Activated B cell treated with CpG ODN at 0.5 μM for 24 hours (primary cell): ENCODE measurements at regions not wholly inside any gene's neighbourhood (a gene's known extent, or its start where the extent isn't known, plus 50 kb on each side); places are given as distances from the start of the nearest gene placed in this dataset.

Source experiments
- ATAC-seq: fragments of 200-7000 bp; cut with Tn5 transposase; one replicate; pipeline ENCODE4 v1.10.0; 2021; ENCODE audit warnings: low read depth, mild to moderate bottlenecking, moderate library complexity
- CTCF ChIA-PET: fragments of 350-600 bp; sonication (Branson Sonifier 250); formaldehyde crosslinking; loops from one replicate; lab custom pipeline; 2021; ENCODE audit warnings: antibody characterized with exemption; lab: Charles Lee
- POLR2A ChIA-PET: fragments of 350-600 bp; sonication (Branson Sonifier 250); formaldehyde crosslinking; loops from one replicate; lab custom pipeline; 2021; ENCODE audit warnings: antibody characterized with exemption; lab: Charles Lee
- DNase-seq: peaks from one replicate; pipeline ENCODE4 v3.0.0; 2022
- H3K27ac Mint-ChIP-seq: one replicate; pipeline ENCODE4 v1.8.0; 2020; ENCODE audit warnings: mixed read lengths
- H3K27me3 Mint-ChIP-seq: one replicate; pipeline ENCODE4 v1.8.0; 2021; ENCODE audit warnings: mixed read lengths
- H3K36me3 Mint-ChIP-seq: one replicate; pipeline ENCODE4 v1.8.0; 2021; ENCODE audit warnings: low read depth, mixed read lengths
- H3K4me1 Mint-ChIP-seq: one replicate; pipeline ENCODE4 v1.8.0; 2021; ENCODE audit warnings: mixed read lengths
- H3K4me3 Mint-ChIP-seq: one replicate; pipeline ENCODE4 v1.8.0; 2020; ENCODE audit warnings: mild to moderate bottlenecking, mixed read lengths
- H3K9me3 Mint-ChIP-seq: one replicate; pipeline ENCODE4 v1.8.0; 2020; ENCODE audit warnings: mixed read lengths
- intact Hi-C: fragments of 100-400 bp; cut with micrococcal nuclease; formaldehyde crosslinking; loops from one replicate; pipeline ENCODE4 v1.15.1; 2024
- TF ChIP-seq, protein P1 (sequence below): fragments of 200-600 bp; IDR thresholded peaks from one replicate; pipeline ENCODE4 v1.8.0; 2022; ENCODE audit warnings: antibody characterized with exemption, mild to moderate bottlenecking

- H3K9me3 Mint-ChIP-seq: peaks cover under 1% of the 10 kb centered on the region
- ATAC-seq: no peak
- TF ChIP-seq, protein P1, sequence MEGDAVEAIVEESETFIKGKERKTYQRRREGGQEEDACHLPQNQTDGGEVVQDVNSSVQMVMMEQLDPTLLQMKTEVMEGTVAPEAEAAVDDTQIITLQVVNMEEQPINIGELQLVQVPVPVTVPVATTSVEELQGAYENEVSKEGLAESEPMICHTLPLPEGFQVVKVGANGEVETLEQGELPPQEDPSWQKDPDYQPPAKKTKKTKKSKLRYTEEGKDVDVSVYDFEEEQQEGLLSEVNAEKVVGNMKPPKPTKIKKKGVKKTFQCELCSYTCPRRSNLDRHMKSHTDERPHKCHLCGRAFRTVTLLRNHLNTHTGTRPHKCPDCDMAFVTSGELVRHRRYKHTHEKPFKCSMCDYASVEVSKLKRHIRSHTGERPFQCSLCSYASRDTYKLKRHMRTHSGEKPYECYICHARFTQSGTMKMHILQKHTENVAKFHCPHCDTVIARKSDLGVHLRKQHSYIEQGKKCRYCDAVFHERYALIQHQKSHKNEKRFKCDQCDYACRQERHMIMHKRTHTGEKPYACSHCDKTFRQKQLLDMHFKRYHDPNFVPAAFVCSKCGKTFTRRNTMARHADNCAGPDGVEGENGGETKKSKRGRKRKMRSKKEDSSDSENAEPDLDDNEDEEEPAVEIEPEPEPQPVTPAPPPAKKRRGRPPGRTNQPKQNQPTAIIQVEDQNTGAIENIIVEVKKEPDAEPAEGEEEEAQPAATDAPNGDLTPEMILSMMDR: no peak
- no peaks in the 10 kb centered on the region for H3K36me3 Mint-ChIP-seq
- DNase-seq: no peak
- no peak overlapping the region for H3K27ac Mint-ChIP-seq
- POLR2A ChIA-PET: no interaction called here
- no peaks in the 10 kb centered on the region for H3K4me1 Mint-ChIP-seq
- H3K27me3 Mint-ChIP-seq: no peaks in the 10 kb centered on the region
- intact Hi-C loops: no loop called here
- CTCF ChIA-PET: no interaction called here
- no peak overlapping the region for H3K4me3 Mint-ChIP-seq
Observed at GRCh38 chr11:30171661-30172060, 59.2 kb upstream of the FSHB start.

- intact Hi-C loops: no loop called here
- DNase-seq: no peak
- H3K4me3 Mint-ChIP-seq: no peak overlapping the region
- TF ChIP-seq, protein P1: no peak
- H3K27me3 Mint-ChIP-seq: no peaks in the 10 kb centered on the region
- H3K9me3 Mint-ChIP-seq: peaks cover 3% of the 10 kb centered on the region
- no peaks in the 10 kb centered on the region for H3K4me1 Mint-ChIP-seq
- ChIA-PET CTCF (no interaction called here), POLR2A (no interaction called here)
- H3K27ac Mint-ChIP-seq: no peak overlapping the region
- no peak for ATAC-seq
- H3K36me3 Mint-ChIP-seq: no peaks in the 10 kb centered on the region
Observed at GRCh38 chr11:30172158-30172557, 58.7 kb upstream of the FSHB start.

DNA sequence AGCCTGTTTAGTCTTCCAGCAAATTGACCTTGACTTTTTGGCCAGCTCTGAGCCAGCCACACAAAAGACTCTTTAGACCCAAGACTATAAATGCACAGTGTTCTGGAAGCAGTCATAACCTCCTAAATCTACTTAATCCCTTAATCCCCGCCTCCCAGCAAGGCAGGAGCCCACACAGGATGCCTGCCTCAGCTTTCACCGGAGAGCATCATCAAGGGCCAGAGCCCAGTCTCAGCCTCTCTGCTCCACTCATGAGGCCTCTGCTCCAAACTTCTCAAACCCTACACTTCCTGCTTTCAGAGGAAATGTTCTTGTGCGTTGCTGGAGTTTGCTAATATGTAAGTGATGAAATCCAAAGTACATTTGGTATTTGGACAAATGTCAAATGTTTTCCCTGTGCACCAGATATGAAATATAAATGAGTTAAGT, 57.9 kb upstream of the FSHB start:
- ChIA-PET POLR2A (no interaction called here), CTCF (no interaction called here)
- no peak overlapping the region for H3K27ac Mint-ChIP-seq
- H3K4me3 Mint-ChIP-seq: no peak overlapping the region
- H3K4me1 Mint-ChIP-seq: no peaks in the 10 kb centered on the region
- H3K36me3 Mint-ChIP-seq: no peaks in the 10 kb centered on the region
- H3K27me3 Mint-ChIP-seq: no peaks in the 10 kb centered on the region
- ATAC-seq (no peak), DNase-seq (no peak)
- intact Hi-C loops: no loop called here
- H3K9me3 Mint-ChIP-seq: peaks cover 5% of the 10 kb centered on the region
- TF ChIP-seq, protein P1: no peak

- intact Hi-C loops: no loop called here
- Mint-ChIP-seq H3K27me3 (no peaks in the 10 kb centered on the region), H3K4me1 (no peaks in the 10 kb centered on the region), H3K9me3 (peaks cover 6% of the 10 kb centered on the region), H3K36me3 (no peaks in the 10 kb centered on the region), H3K27ac (no peak overlapping the region), H3K4me3 (no peak overlapping the region)
- ChIA-PET CTCF (no interaction called here), POLR2A (no interaction called here)
- TF ChIP-seq, protein P1: no peak
- ATAC-seq (no peak), DNase-seq (no peak)
Observed at GRCh38 chr11:30174265-30175020, 56.4 kb upstream of the FSHB start.
